ENCODE measurements at regions not wholly inside any gene's neighbourhood (a gene's known extent, or its start where the extent isn't known, plus 50 kb on each side); places are given as distances from the start of the nearest gene placed in this dataset.

GRCh38 chr3:3636815-3637214 lies 162.4 kb upstream of the LRRN1 start:
- peaks cover 33% of the 10 kb centered on the region for H3K79me1 ChIP-seq (ENCODE audit: low read length)
- WGBS (ENCODE audit: extremely low coverage, insufficient coverage, insufficient read length), result no CpG with 5 or more reads among the region's 2 CpGs

GRCh38 chr3:3635109-3635508 lies 164.1 kb upstream of the LRRN1 start:
- H2BK12ac ChIP-seq (ENCODE audit: low read length), result peak overlapping the region; percentile 95
- H3K9me3 ChIP-seq (ENCODE audit: insufficient read depth, low read depth, low read length), result no peaks in the 10 kb centered on the region
- peak overlapping the region; percentile 35 for H3K14ac ChIP-seq (ENCODE audit: low read length)
- peaks cover 36% of the 10 kb centered on the region for H3K79me1 ChIP-seq (ENCODE audit: low read length)
- H4K91ac ChIP-seq (ENCODE audit: low read depth, low read length), result peak overlapping the region; percentile 95
- peak overlapping the region; percentile 83 for H2BK5ac ChIP-seq (ENCODE audit: low read depth, low read length, poor library complexity)
- H3K18ac ChIP-seq (ENCODE audit: low read length), result no peak overlapping the region
- H3K4me1 ChIP-seq (ENCODE audit: control insufficient read depth in 1 of 2, insufficient read depth in 2 of 2, low read length in 2 of 2), result peaks cover 10 to 20% of the 10 kb centered on the region in 2 experiments
- peak overlapping the region; percentile 94 for H2BK120ac ChIP-seq (ENCODE audit: insufficient read depth, low read length, poor library complexity)
- H3K27ac ChIP-seq (ENCODE audit: low read depth, low read length), result peak overlapping the region; percentile 26
- H3K4me3 ChIP-seq (ENCODE audit: low read depth, low read length), result no peak overlapping the region
- peak overlapping the region; percentile 65 for H3K4ac ChIP-seq (ENCODE audit: low read depth, low read length)
- H3K79me2 ChIP-seq (ENCODE audit: control insufficient read depth, insufficient read depth, low read length, poor library complexity), result no peaks in the 10 kb centered on the region
- H3K4me2 ChIP-seq (ENCODE audit: low read length), result no peak overlapping the region
- no peak overlapping the region for H4K12ac ChIP-seq (ENCODE audit: low read depth, low read length)
- no peak overlapping the region for H2AFZ ChIP-seq (ENCODE audit: insufficient read depth, low read length, poor library complexity)
- no CpG with 5 or more reads among the region's 1 CpG for WGBS (ENCODE audit: extremely low coverage, insufficient coverage, insufficient read length)
- no peak overlapping the region for H4K8ac ChIP-seq (ENCODE audit: low read depth, low read length)
- H3K9ac ChIP-seq (ENCODE audit: low read length), result no peak overlapping the region
- DNase-seq, result no peak
- H3K23ac ChIP-seq (ENCODE audit: low read length), result no peak overlapping the region
- no peaks in the 10 kb centered on the region for H3K36me3 ChIP-seq (ENCODE audit: control insufficient read depth in 1 of 2, insufficient read depth in 2 of 2, low read length in 2 of 2)
- no peaks in the 10 kb centered on the region for H3K27me3 ChIP-seq (ENCODE audit: insufficient read depth, low read length)
- H2AK5ac ChIP-seq (ENCODE audit: low read length), result peak overlapping the region; percentile 93

More at GRCh38 chr3:3636815-3637214, 162.4 kb upstream of the LRRN1 start:
- peaks cover 8 to 17% of the 10 kb centered on the region in 2 experiments for H3K4me1 ChIP-seq (ENCODE audit: control insufficient read depth in 1 of 2, insufficient read depth in 2 of 2, low read length in 2 of 2)
- no peak overlapping the region for H2AK5ac ChIP-seq (ENCODE audit: low read length)
- peak overlapping the region; percentile 53 for H3K14ac ChIP-seq (ENCODE audit: low read length)
- no peak overlapping the region for H4K12ac ChIP-seq (ENCODE audit: low read depth, low read length)
- no peaks in the 10 kb centered on the region for H3K27me3 ChIP-seq (ENCODE audit: insufficient read depth, low read length)
- H3K27ac ChIP-seq (ENCODE audit: low read depth, low read length), result peak overlapping the region; percentile 97
- H3K23ac ChIP-seq (ENCODE audit: low read length), result no peak overlapping the region
- H4K8ac ChIP-seq (ENCODE audit: low read depth, low read length), result peak overlapping the region; percentile 18
- H4K91ac ChIP-seq (ENCODE audit: low read depth, low read length), result no peak overlapping the region
- no peak overlapping the region for H3K18ac ChIP-seq (ENCODE audit: low read length)
- H3K9ac ChIP-seq (ENCODE audit: low read length), result no peak overlapping the region
- H2AFZ ChIP-seq (ENCODE audit: insufficient read depth, low read length, poor library complexity), result no peak overlapping the region
- H2BK5ac ChIP-seq (ENCODE audit: low read depth, low read length, poor library complexity), result peak overlapping the region; percentile 94
- peak; percentile 71 to 95 for DNase-seq
- H3K4me3 ChIP-seq (ENCODE audit: low read depth, low read length), result no peak overlapping the region
- no peaks in the 10 kb centered on the region for H3K9me3 ChIP-seq (ENCODE audit: insufficient read depth, low read depth, low read length)
- H2BK12ac ChIP-seq (ENCODE audit: low read length), result peak overlapping the region; percentile 23
- H3K4me2 ChIP-seq (ENCODE audit: low read length), result no peak overlapping the region
- no peak overlapping the region for H2BK120ac ChIP-seq (ENCODE audit: insufficient read depth, low read length, poor library complexity)
- H3K79me2 ChIP-seq (ENCODE audit: control insufficient read depth, insufficient read depth, low read length, poor library complexity), result no peaks in the 10 kb centered on the region
- no peak overlapping the region for H3K4ac ChIP-seq (ENCODE audit: low read depth, low read length)
- H3K36me3 ChIP-seq (ENCODE audit: control insufficient read depth in 1 of 2, insufficient read depth in 2 of 2, low read length in 2 of 2), result no peaks in the 10 kb centered on the region

- peaks cover 36% of the 10 kb centered on the region for H3K79me1 ChIP-seq (ENCODE audit: low read length)
- H2AFZ ChIP-seq (ENCODE audit: insufficient read depth, low read length, poor library complexity), result no peak overlapping the region
- DNase-seq, result no peak
- peak overlapping the region; percentile 95 for H4K91ac ChIP-seq (ENCODE audit: low read depth, low read length)
- H3K14ac ChIP-seq (ENCODE audit: low read length), result peak overlapping the region; percentile 80
- H3K9me3 ChIP-seq (ENCODE audit: insufficient read depth, low read depth, low read length), result no peaks in the 10 kb centered on the region
- no peak overlapping the region for H4K8ac ChIP-seq (ENCODE audit: low read depth, low read length)
- no peak overlapping the region for H4K12ac ChIP-seq (ENCODE audit: low read depth, low read length)
- peak overlapping the region; percentile 79 for H3K18ac ChIP-seq (ENCODE audit: low read length)
- H3K4me2 ChIP-seq (ENCODE audit: low read length), result no peak overlapping the region
- no peak overlapping the region for H3K4me3 ChIP-seq (ENCODE audit: low read depth, low read length)
- no peak overlapping the region for H3K9ac ChIP-seq (ENCODE audit: low read length)
- peaks cover 10 to 20% of the 10 kb centered on the region in 2 experiments for H3K4me1 ChIP-seq (ENCODE audit: control insufficient read depth in 1 of 2, insufficient read depth in 2 of 2, low read length in 2 of 2)
- peak overlapping the region; percentile 45 for H3K27ac ChIP-seq (ENCODE audit: low read depth, low read length)
- H2BK5ac ChIP-seq (ENCODE audit: low read depth, low read length, poor library complexity), result peak overlapping the region; percentile 83
- H2BK120ac ChIP-seq (ENCODE audit: insufficient read depth, low read length, poor library complexity), result peak overlapping the region; percentile 94
- H3K23ac ChIP-seq (ENCODE audit: low read length), result no peak overlapping the region
- WGBS (ENCODE audit: extremely low coverage, insufficient coverage, insufficient read length), result 100% methylated on average over 2 of the region's 6 CpGs
- H2AK5ac ChIP-seq (ENCODE audit: low read length), result peak overlapping the region; percentile 79
- no peaks in the 10 kb centered on the region for H3K36me3 ChIP-seq (ENCODE audit: control insufficient read depth in 1 of 2, insufficient read depth in 2 of 2, low read length in 2 of 2)
- H3K79me2 ChIP-seq (ENCODE audit: control insufficient read depth, insufficient read depth, low read length, poor library complexity), result no peaks in the 10 kb centered on the region
- H2BK12ac ChIP-seq (ENCODE audit: low read length), result peak overlapping the region; percentile 95
- H3K4ac ChIP-seq (ENCODE audit: low read depth, low read length), result peak overlapping the region; percentile 65
- H3K27me3 ChIP-seq (ENCODE audit: insufficient read depth, low read length), result no peaks in the 10 kb centered on the region
Observed at GRCh38 chr3:3634326-3634725, 164.9 kb upstream of the LRRN1 start.

- Histone ChIP-seq H2BK12ac (ENCODE audit: low read length) (no peak overlapping the region), H2BK5ac (ENCODE audit: low read depth, low read length, poor library complexity) (no peak overlapping the region), H3K27me3 (ENCODE audit: insufficient read depth, low read length) (no peaks in the 10 kb centered on the region), H3K9ac (ENCODE audit: low read length) (no peak overlapping the region), H3K79me1 (ENCODE audit: low read length) (peaks cover 36% of the 10 kb centered on the region), H3K14ac (ENCODE audit: low read length) (no peak overlapping the region), H3K36me3 (ENCODE audit: control insufficient read depth in 1 of 2, insufficient read depth in 2 of 2, low read length in 2 of 2) (no peaks in the 10 kb centered on the region), H4K12ac (ENCODE audit: low read depth, low read length) (no peak overlapping the region), H3K9me3 (ENCODE audit: insufficient read depth, low read depth, low read length) (no peaks in the 10 kb centered on the region), H2BK120ac (ENCODE audit: insufficient read depth, low read length, poor library complexity) (no peak overlapping the region), H3K4me2 (ENCODE audit: low read length) (no peak overlapping the region), H3K4ac (ENCODE audit: low read depth, low read length) (no peak overlapping the region), H2AFZ (ENCODE audit: insufficient read depth, low read length, poor library complexity) (no peak overlapping the region), H3K79me2 (ENCODE audit: control insufficient read depth, insufficient read depth, low read length, poor library complexity) (no peaks in the 10 kb centered on the region), H3K18ac (ENCODE audit: low read length) (no peak overlapping the region), H4K91ac (ENCODE audit: low read depth, low read length) (no peak overlapping the region), H2AK5ac (ENCODE audit: low read length) (no peak overlapping the region), H3K4me3 (ENCODE audit: low read depth, low read length) (no peak overlapping the region), H4K8ac (ENCODE audit: low read depth, low read length) (no peak overlapping the region), H3K27ac (ENCODE audit: low read depth, low read length) (peak overlapping the region; percentile 74), H3K23ac (ENCODE audit: low read length) (no peak overlapping the region), H3K4me1 (ENCODE audit: control insufficient read depth in 1 of 2, insufficient read depth in 2 of 2, low read length in 2 of 2) (peaks cover 10 to 20% of the 10 kb centered on the region in 2 experiments)
- peak in 1 of 2 donors; percentile 47 for DNase-seq
- no CpG with 5 or more reads among the region's 2 CpGs for WGBS (ENCODE audit: extremely low coverage, insufficient coverage, insufficient read length)
Observed at GRCh38 chr3:3633761-3634160, 165.5 kb upstream of the LRRN1 start.

Measured in trophoblast cell (in vitro differentiated cells and primary cell).